Astrocyte (in vitro differentiated cells and primary cell): ENCODE measurements at regions not wholly inside any gene's neighbourhood (a gene's known extent, or its start where the extent isn't known, plus 50 kb on each side); places are given as distances from the start of the nearest gene placed in this dataset.

Experiments used
- EZH2 ChIP-seq: IDR thresholded peaks from 2 replicates; pipeline ENCODE4 v1.6.1; 2012; ENCODE audit warnings: mild to moderate bottlenecking, low read length, inconsistent platforms; ENCODE audit not compliant: insufficient read depth
- TF ChIP-seq, protein P1 (sequence below): IDR thresholded peaks from 2 replicates; pipeline ENCODE4 v1.5.1; 2011; ENCODE audit warnings: low read depth, mild to moderate bottlenecking, inconsistent platforms, low read length, moderate library complexity; ENCODE audit not compliant: insufficient read depth

DNA sequence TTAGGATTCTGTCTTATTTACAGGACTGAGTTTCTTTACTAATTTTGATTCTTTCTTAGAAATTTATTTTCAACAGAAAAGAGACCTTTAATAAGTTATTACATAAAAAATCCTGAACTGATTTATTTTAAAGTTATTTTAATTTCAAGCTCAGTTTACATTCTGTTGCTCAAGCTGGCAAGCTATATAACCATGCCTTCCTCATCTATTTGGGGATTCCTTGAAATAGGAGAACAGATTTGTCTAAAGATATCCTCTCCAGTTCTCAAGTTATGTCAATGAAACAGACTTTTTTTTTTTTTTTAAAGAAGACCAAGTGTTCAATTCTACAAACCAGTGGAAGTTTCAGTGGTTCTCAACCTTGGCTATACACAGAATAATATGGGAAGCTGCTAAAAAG is 103.3 kb upstream of the TRHDE start:
- TF ChIP-seq, protein P1, sequence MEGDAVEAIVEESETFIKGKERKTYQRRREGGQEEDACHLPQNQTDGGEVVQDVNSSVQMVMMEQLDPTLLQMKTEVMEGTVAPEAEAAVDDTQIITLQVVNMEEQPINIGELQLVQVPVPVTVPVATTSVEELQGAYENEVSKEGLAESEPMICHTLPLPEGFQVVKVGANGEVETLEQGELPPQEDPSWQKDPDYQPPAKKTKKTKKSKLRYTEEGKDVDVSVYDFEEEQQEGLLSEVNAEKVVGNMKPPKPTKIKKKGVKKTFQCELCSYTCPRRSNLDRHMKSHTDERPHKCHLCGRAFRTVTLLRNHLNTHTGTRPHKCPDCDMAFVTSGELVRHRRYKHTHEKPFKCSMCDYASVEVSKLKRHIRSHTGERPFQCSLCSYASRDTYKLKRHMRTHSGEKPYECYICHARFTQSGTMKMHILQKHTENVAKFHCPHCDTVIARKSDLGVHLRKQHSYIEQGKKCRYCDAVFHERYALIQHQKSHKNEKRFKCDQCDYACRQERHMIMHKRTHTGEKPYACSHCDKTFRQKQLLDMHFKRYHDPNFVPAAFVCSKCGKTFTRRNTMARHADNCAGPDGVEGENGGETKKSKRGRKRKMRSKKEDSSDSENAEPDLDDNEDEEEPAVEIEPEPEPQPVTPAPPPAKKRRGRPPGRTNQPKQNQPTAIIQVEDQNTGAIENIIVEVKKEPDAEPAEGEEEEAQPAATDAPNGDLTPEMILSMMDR = no peak
- TF ChIP-seq EZH2 = no peak
